ENCODE measurements at regions not wholly inside any gene's neighbourhood (a gene's known extent, or its start where the extent isn't known, plus 50 kb on each side); places are given as distances from the start of the nearest gene placed in this dataset.

DNA sequence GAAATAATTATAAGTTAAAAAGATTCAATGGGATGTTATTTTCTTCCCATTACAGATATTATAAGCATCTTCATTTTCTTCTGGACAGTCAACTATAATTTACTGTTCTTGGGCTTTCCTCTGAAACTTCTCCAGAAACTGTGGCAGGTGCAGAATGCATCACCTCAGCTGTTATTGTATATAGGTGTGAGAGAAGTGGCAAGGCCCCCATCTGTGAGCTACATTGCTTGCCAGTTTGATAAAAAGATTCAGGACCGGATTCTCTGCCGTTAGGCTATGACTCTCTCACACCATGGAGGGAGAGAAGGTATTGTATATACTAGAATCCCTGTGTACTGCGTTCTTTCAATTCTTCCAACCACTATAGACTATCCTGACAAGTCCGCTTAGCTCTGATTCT lies 135.8 kb upstream of the CENPW start:
- Histone ChIP-seq H3K4me3 (ENCODE audit: low read length) (no peak overlapping the region), H3K27me3 (ENCODE audit: control insufficient read depth, insufficient read depth, low read length, poor library complexity, severe bottlenecking) (no peaks in the 10 kb centered on the region), H3K9me3 (ENCODE audit: control insufficient read depth, low read length) (no peaks in the 10 kb centered on the region), H3K27ac (ENCODE audit: low read depth, low read length) (no peak overlapping the region), H3K36me3 (ENCODE audit: control insufficient read depth, insufficient read depth, low read length) (no peaks in the 10 kb centered on the region), H3K9ac (ENCODE audit: extremely low read depth, low read length, poor library complexity, severe bottlenecking) (no peak overlapping the region), H3K4me1 (ENCODE audit: control insufficient read depth, insufficient read depth, low read length) (no peaks in the 10 kb centered on the region)
- H3K27me3 Mint-ChIP-seq (ENCODE audit: insufficient read depth) = no peaks in the 10 kb centered on the region
- no peaks in the 10 kb centered on the region for H3K36me3 Mint-ChIP-seq (ENCODE audit: low read depth)
- no peaks in the 10 kb centered on the region for H3K9me3 Mint-ChIP-seq
- TF ChIP-seq, protein P1, sequence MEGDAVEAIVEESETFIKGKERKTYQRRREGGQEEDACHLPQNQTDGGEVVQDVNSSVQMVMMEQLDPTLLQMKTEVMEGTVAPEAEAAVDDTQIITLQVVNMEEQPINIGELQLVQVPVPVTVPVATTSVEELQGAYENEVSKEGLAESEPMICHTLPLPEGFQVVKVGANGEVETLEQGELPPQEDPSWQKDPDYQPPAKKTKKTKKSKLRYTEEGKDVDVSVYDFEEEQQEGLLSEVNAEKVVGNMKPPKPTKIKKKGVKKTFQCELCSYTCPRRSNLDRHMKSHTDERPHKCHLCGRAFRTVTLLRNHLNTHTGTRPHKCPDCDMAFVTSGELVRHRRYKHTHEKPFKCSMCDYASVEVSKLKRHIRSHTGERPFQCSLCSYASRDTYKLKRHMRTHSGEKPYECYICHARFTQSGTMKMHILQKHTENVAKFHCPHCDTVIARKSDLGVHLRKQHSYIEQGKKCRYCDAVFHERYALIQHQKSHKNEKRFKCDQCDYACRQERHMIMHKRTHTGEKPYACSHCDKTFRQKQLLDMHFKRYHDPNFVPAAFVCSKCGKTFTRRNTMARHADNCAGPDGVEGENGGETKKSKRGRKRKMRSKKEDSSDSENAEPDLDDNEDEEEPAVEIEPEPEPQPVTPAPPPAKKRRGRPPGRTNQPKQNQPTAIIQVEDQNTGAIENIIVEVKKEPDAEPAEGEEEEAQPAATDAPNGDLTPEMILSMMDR (conservative IDR thresholded peaks at IDR 0.05) = no peak
- 90 to 93% methylated on average over 2 to 4 of the region's 4 CpGs for WGBS, 2 experiments (ENCODE audit: insufficient coverage in 1 of 2, insufficient read length in 1 of 2)
- H3K27ac Mint-ChIP-seq = no peak overlapping the region
- DNase-seq = no peak
- no peak overlapping the region for H3K4me3 Mint-ChIP-seq
- H3K4me1 Mint-ChIP-seq = no peaks in the 10 kb centered on the region

DNA sequence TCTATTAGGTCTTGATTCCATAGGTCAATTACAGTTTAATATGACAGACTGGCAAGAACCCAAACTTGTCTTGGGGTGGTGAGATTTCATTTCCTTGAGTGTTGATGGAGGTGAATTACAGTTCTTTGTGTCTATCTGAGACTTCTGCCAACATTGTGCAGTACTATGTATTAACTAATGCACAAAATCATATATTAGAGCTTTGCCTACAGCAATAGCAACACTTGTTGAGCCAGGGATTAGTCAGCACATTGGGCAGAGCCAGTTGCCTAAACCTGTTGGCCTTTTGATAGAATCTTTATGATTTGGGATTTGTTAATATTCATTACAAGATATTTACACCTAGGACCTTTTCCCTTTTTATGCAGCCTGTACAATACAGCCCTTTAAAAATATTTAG lies 135.3 kb upstream of the CENPW start:
- H3K9me3 Mint-ChIP-seq = no peaks in the 10 kb centered on the region
- no peaks in the 10 kb centered on the region for H3K4me1 Mint-ChIP-seq
- no peaks in the 10 kb centered on the region for H3K27me3 ChIP-seq (ENCODE audit: control insufficient read depth, insufficient read depth, low read length, poor library complexity, severe bottlenecking)
- DNase-seq = no peak
- no peak overlapping the region for H3K4me3 Mint-ChIP-seq
- TF ChIP-seq, protein P1 (conservative IDR thresholded peaks at IDR 0.05) = no peak
- H3K27me3 Mint-ChIP-seq (ENCODE audit: insufficient read depth) = no peaks in the 10 kb centered on the region
- no peak overlapping the region for H3K27ac ChIP-seq (ENCODE audit: low read depth, low read length)
- H3K36me3 Mint-ChIP-seq (ENCODE audit: low read depth) = no peaks in the 10 kb centered on the region
- no peaks in the 10 kb centered on the region for H3K4me1 ChIP-seq (ENCODE audit: control insufficient read depth, insufficient read depth, low read length)
- no peak overlapping the region for H3K4me3 ChIP-seq (ENCODE audit: low read length)
- no peak overlapping the region for H3K9ac ChIP-seq (ENCODE audit: extremely low read depth, low read length, poor library complexity, severe bottlenecking)
- H3K27ac Mint-ChIP-seq = no peak overlapping the region
- no peaks in the 10 kb centered on the region for H3K36me3 ChIP-seq (ENCODE audit: control insufficient read depth, insufficient read depth, low read length)
- no peaks in the 10 kb centered on the region for H3K9me3 ChIP-seq (ENCODE audit: control insufficient read depth, low read length)

DNA sequence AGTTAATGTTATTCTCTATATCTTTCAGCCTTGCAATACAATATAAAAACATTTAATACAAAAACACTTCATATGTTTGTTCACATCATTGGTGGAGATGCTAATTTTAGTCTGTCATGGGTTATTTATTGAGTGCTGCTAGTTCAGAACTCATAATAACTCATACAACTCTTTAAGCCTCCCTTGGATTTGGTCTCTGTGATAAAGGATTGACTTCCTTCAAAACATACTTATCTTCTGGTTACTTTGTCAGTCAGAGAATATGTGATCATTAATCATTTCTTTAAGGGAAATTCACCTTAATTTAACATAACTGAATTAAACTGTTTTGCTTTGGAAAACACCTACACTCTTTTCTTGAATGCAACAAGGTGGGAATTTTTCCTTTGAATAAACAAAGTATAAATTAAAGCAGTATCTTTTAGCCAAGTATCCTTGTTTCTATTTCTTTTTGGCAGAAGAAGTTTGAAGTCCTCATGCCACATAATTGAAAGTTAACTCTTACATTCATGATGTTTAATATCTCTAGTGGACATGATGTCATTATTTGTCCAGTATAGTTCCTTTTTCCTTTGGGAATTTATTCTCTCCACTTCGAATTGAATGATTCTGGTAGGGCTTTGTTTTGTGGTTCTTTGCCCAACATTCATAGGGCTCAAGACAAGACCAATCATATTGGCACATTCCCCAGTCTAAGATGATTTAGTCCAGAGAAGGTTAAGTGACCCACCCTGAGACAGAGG lies 133.2 kb upstream of the CENPW start:
- H3K9ac ChIP-seq (ENCODE audit: extremely low read depth, low read length, poor library complexity, severe bottlenecking) = no peak overlapping the region
- Mint-ChIP-seq H3K4me3 (no peak overlapping the region), H3K27ac (no peak overlapping the region), H3K4me1 (no peaks in the 10 kb centered on the region), H3K27me3 (ENCODE audit: insufficient read depth) (no peaks in the 10 kb centered on the region), H3K36me3 (ENCODE audit: low read depth) (no peaks in the 10 kb centered on the region), H3K9me3 (no peaks in the 10 kb centered on the region)
- TF ChIP-seq, protein P1 (conservative IDR thresholded peaks at IDR 0.05) = no peak
- no peak for DNase-seq
- H3K4me3 ChIP-seq (ENCODE audit: low read length) = no peak overlapping the region
- 71% methylated on average over 1 of the region's 1 CpG; no CpG with 5 or more reads in 1 of the 2 experiments for WGBS, 2 experiments (ENCODE audit: insufficient coverage in 1 of 2, insufficient read length in 1 of 2)
- no peaks in the 10 kb centered on the region for H3K36me3 ChIP-seq (ENCODE audit: control insufficient read depth, insufficient read depth, low read length)
- H3K4me1 ChIP-seq (ENCODE audit: control insufficient read depth, insufficient read depth, low read length) = no peaks in the 10 kb centered on the region
- H3K9me3 ChIP-seq (ENCODE audit: control insufficient read depth, low read length) = no peaks in the 10 kb centered on the region
- H3K27me3 ChIP-seq (ENCODE audit: control insufficient read depth, insufficient read depth, low read length, poor library complexity, severe bottlenecking) = no peaks in the 10 kb centered on the region
- no peak overlapping the region for H3K27ac ChIP-seq (ENCODE audit: low read depth, low read length)
